ENCODE measurements at regions not wholly inside any gene's neighbourhood (a gene's known extent, or its start where the extent isn't known, plus 50 kb on each side); places are given as distances from the start of the nearest gene placed in this dataset.

Small RNA genes lying in the stretch of these regions (small RNA-seq; reads per million reads assigned to genes)
- gene BX323014.1, result 0 reads per million in 3 experiments
- gene RN7SL299P, result 0 reads per million in 3 experiments
